GM12878 (cell line): ENCODE measurements at regions not wholly inside any gene's neighbourhood (a gene's known extent, or its start where the extent isn't known, plus 50 kb on each side); places are given as distances from the start of the nearest gene placed in this dataset.

ENCODE experiments used
- ATAC-seq: fragments of 200-7000 bp; cut with Tn5 transposase; 3 replicates; pipeline ENCODE4 v1.9.1; 2020; ENCODE audit warnings: mild to moderate bottlenecking, moderate library complexity
- BruUV-seq: library from RNA; stranded (reverse); fragments of 400-500 nt; replicated peaks from 2 replicates; lab custom pipeline; 2021; lab: Mats Ljungman, UMichigan
- CTCF ChIA-PET: fragments of 300-600 bp; sonication (Branson Sonifier 250); formaldehyde crosslinking; extraction: SDS; loops from one replicate; lab custom pipeline; 2021; ENCODE audit warnings: inconsistent platforms; lab: Yijun Ruan, JAX
- POLR2A ChIA-PET: fragments of 350-600 bp; formaldehyde crosslinking; extraction: SDS; loops from one replicate; lab custom pipeline; 2021; ENCODE audit warnings: inconsistent platforms; lab: Charles Lee
- RAD21 ChIA-PET: fragments of 300-600 bp; sonication (Branson Sonifier 250); formaldehyde crosslinking; loops from one replicate; lab custom pipeline; 2023; ENCODE audit warnings: antibody characterized with exemption; ENCODE audit not compliant: unreplicated experiment; lab: Charles Lee
- SMC1A ChIA-PET: fragments of 300-600 bp; sonication (Branson Sonifier 250); formaldehyde crosslinking; loops from one replicate; lab custom pipeline; 2023; ENCODE audit not compliant: unreplicated experiment, uncharacterized antibody; lab: Charles Lee
- DNase-seq: peaks from one replicate; pipeline ENCODE4 v3.0.0-alpha.2; 2011; ENCODE audit warnings: low read depth, low spot score
- FAIRE-seq: peaks from 3 replicates; lab custom pipeline; 2011; peaks lifted over from hg19 to GRCh38; lab: Jason Lieb, UNC
- H2AFZ ChIP-seq: 2 replicates; pipeline ENCODE4 v1.6.0; 2011; ENCODE audit warnings: low read depth, low read length, control low read depth; ENCODE audit not compliant: control insufficient read depth
- H3K27ac ChIP-seq: 2 replicates; pipeline ENCODE4 v1.5.1; 2011; ENCODE audit warnings: control low read depth; ENCODE audit not compliant: control insufficient read depth, insufficient read depth
- H3K27me3 ChIP-seq, 2 experiments: replicated peaks in 1 of 2; 2 replicates each; pipeline versions ENCODE4 v1.6.0 to v1.6.1; 2011; ENCODE audit warnings: low read length in 1 of 2; ENCODE audit not compliant: control insufficient read depth in 2 of 2, insufficient read depth in 2 of 2
- H3K36me3 ChIP-seq, 2 experiments: 2 replicates each; pipeline ENCODE4 v1.5.1; 2011; ENCODE audit warnings: low read length in 1 of 2; ENCODE audit not compliant: control insufficient read depth in 2 of 2, insufficient read depth in 2 of 2
- H3K4me1 ChIP-seq: 2 replicates; pipeline ENCODE4 v1.6.1; 2011; ENCODE audit warnings: mild to moderate bottlenecking, low read length, moderate library complexity, mixed read lengths; ENCODE audit not compliant: control insufficient read depth, insufficient read depth
- H3K4me2 ChIP-seq: 2 replicates; pipeline ENCODE4 v1.6.0; 2011; ENCODE audit warnings: control low read depth; ENCODE audit not compliant: control insufficient read depth, insufficient read depth
- H3K4me3 ChIP-seq: fragments of 200-600 bp; sonication (generic); 2 replicates; pipeline ENCODE4 v1.5.1; 2016
- H3K79me2 ChIP-seq: 2 replicates; pipeline ENCODE4 v1.6.0; 2011; ENCODE audit warnings: low read length; ENCODE audit not compliant: control insufficient read depth, insufficient read depth
- H3K9ac ChIP-seq: 2 replicates; pipeline ENCODE4 v1.8.0; 2011; ENCODE audit warnings: low read length, control low read depth, mixed read lengths; ENCODE audit not compliant: control insufficient read depth, insufficient read depth
- H3K9me3 ChIP-seq: replicated peaks from 3 replicates; pipeline ENCODE4 v1.5.1; 2011; ENCODE audit warnings: mild to moderate bottlenecking, low read length; ENCODE audit not compliant: control insufficient read depth, insufficient read depth
- H4K20me1 ChIP-seq: 2 replicates; pipeline ENCODE4 v1.6.0; 2011; ENCODE audit not compliant: control insufficient read depth, insufficient read depth
- BCL11A ChIP-seq: IDR thresholded peaks from 2 replicates; pipeline ENCODE4 v1.6.1; 2011; ENCODE audit warnings: low read depth, low read length
- GABPA ChIP-seq: IDR thresholded peaks from 2 replicates; pipeline ENCODE4 v1.6.1; 2014; ENCODE audit warnings: antibody characterized with exemption, low read depth, mild to moderate bottlenecking, inconsistent platforms
- MYC ChIP-seq: IDR thresholded peaks from 2 replicates; pipeline ENCODE4 v1.6.1; 2011; ENCODE audit warnings: mild to moderate bottlenecking, low read length, moderate library complexity, inconsistent platforms; ENCODE audit not compliant: insufficient read depth, insufficient replicate concordance, insufficient read length, severe bottlenecking
- NFIC ChIP-seq: IDR thresholded peaks from 2 replicates; pipeline ENCODE4 v1.6.1; 2012; ENCODE audit warnings: low read depth, mild to moderate bottlenecking, inconsistent platforms, low read length, moderate library complexity
- POU2F2 ChIP-seq: IDR thresholded peaks from 3 replicates; pipeline ENCODE4 v1.6.1; 2011; ENCODE audit warnings: low read depth, mild to moderate bottlenecking, low read length, borderline replicate concordance
- RFX5 ChIP-seq: IDR thresholded peaks from 2 replicates; pipeline ENCODE4 v1.6.1; 2011; ENCODE audit warnings: low read depth, low read length, improper control_type of control experiment
- SKIL ChIP-seq: fragments of 450-650 bp; IDR thresholded peaks from 2 replicates; pipeline ENCODE4 v1.6.1; 2017; ENCODE audit warnings: mild to moderate bottlenecking, low read depth, inconsistent platforms; ENCODE audit not compliant: poor library complexity, severe bottlenecking
- SREBF2 ChIP-seq: IDR thresholded peaks from 2 replicates; pipeline ENCODE4 v1.6.1; 2012; ENCODE audit warnings: mild to moderate bottlenecking, low read length
- ZNF207 ChIP-seq: fragments of 450-650 bp; IDR thresholded peaks from 2 replicates; pipeline ENCODE4 v1.6.1; 2014; ENCODE audit warnings: antibody characterized with exemption, mild to moderate bottlenecking, borderline replicate concordance
- ZNF622 ChIP-seq: fragments of 450-650 bp; IDR thresholded peaks from 2 replicates; pipeline ENCODE4 v1.6.1; 2017; ENCODE audit warnings: mild to moderate bottlenecking, inconsistent platforms
- WGBS: methylation state at CpG from one replicate; pipeline ENCODE4 v1.1.6; 2016; ENCODE audit warnings: low lambda C conversion rate; ENCODE audit not compliant: insufficient replicate concordance, insufficient coverage; ENCODE audit errors: missing lambda C conversion rate; 5-methylcytosine and 5-hydroxymethylcytosine counted together
- in situ Hi-C: fragments of 300-500 bp; cut with MboI; formaldehyde crosslinking; loops from 9 replicates; pipeline ENCODE4 v1.14.3; 2018; ENCODE audit warnings: mixed read lengths
- intact Hi-C: fragments of 100-400 bp; cut with micrococcal nuclease; formaldehyde crosslinking; loops from one replicate; pipeline ENCODE4 v1.14.2; 2022; ENCODE audit not compliant: unreplicated experiment
- TF ChIP-seq, protein P1 (sequence below): fragments of 450-650 bp; IDR thresholded peaks from 2 replicates; pipeline ENCODE4 v1.6.1; 2016; ENCODE audit warnings: mild to moderate bottlenecking

- DNase-seq: no peak
- in situ Hi-C loops: no loop called here
- Histone ChIP-seq H3K9me3 (no peaks in the 10 kb centered on the region; the same call in 1 of the 3 replicates), H4K20me1 (no peaks in the 10 kb centered on the region), H2AFZ (no peak overlapping the region), H3K9ac (no peak overlapping the region), H3K4me3 (no peak overlapping the region), H3K27ac (no peak overlapping the region), H3K4me2 (no peak overlapping the region), H3K27me3 (no peaks in the 10 kb centered on the region; a peak in 2 of 4 replicates), H3K36me3 (no peaks in the 10 kb centered on the region), H3K4me1 (no peaks in the 10 kb centered on the region; the same call in 1 of the 2 replicates), H3K79me2 (no peaks in the 10 kb centered on the region)
- ChIA-PET POLR2A (no interaction called here), RAD21 (no interaction called here), SMC1A (interaction anchor here (1.0 kb wide), 2 partner anchors 26 to 30 kb away, joined by 3 read pairs; no protein-coding TSS in a partner anchor), CTCF (interaction anchor here (0.6 kb wide), 1 partner anchor 11 kb away, joined by 3 read pairs; no protein-coding TSS in a partner anchor)
- no peak for ATAC-seq
- no TSS peak for BruUV-seq
- intact Hi-C loops: no loop called here
- TF ChIP-seq NFIC: no peak
- TF ChIP-seq, protein P1, sequence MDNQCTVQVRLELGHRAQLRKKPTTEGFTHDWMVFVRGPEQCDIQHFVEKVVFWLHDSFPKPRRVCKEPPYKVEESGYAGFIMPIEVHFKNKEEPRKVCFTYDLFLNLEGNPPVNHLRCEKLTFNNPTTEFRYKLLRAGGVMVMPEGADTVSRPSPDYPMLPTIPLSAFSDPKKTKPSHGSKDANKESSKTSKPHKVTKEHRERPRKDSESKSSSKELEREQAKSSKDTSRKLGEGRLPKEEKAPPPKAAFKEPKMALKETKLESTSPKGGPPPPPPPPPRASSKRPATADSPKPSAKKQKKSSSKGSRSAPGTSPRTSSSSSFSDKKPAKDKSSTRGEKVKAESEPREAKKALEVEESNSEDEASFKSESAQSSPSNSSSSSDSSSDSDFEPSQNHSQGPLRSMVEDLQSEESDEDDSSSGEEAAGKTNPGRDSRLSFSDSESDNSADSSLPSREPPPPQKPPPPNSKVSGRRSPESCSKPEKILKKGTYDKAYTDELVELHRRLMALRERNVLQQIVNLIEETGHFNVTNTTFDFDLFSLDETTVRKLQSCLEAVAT: no peak
- FAIRE-seq: no peak
- 29% methylated on average over 7 of the region's 7 CpGs for WGBS
Measured at GRCh38 chr1:87196110-87196827, 132.4 kb upstream of the LMO4 start.

DNA sequence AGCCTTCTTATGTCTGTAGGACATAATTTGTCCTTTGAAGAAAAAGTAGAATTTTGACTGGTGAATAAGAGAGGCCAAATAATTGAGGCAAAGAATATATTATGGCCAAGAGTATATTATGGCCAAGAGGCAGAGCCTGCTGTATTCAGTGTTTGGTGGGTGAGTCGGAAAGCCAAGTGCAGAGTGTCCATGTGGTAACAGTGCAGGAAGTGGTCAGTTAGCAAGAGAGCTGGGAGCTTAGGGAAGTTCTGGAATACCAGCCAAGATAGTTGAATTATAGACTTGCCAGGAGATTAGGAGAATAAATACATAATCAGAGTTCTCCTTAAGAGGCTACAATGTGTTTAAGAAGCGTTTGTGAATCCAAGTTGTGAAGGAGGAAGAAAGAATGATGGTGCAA is 131.5 kb upstream of the LMO4 start:
- SMC1A ChIA-PET: interaction anchor here (1.0 kb wide), 1 partner anchor 29 kb away, joined by 3 read pairs; no protein-coding TSS in a partner anchor
- Histone ChIP-seq H3K79me2 (no peaks in the 10 kb centered on the region), H3K9me3 (no peaks in the 10 kb centered on the region; the same call in 1 of the 3 replicates), H3K4me2 (no peak overlapping the region), H2AFZ (no peak overlapping the region), H3K9ac (no peak overlapping the region), H3K27ac (no peak overlapping the region), H3K4me3 (no peak overlapping the region), H3K36me3 (no peaks in the 10 kb centered on the region), H4K20me1 (no peaks in the 10 kb centered on the region), H3K27me3 (no peaks in the 10 kb centered on the region; a peak in 2 of 4 replicates), H3K4me1 (peaks cover under 1% of the 10 kb centered on the region)
- intact Hi-C loops (no loop called here), in situ Hi-C loops (no loop called here)
- no TSS peak for BruUV-seq
- RAD21 ChIA-PET: no interaction called here
- ATAC-seq (no peak), DNase-seq (no peak), FAIRE-seq (no peak)
- WGBS: 40% methylated on average over 2 of the region's 2 CpGs
- TF ChIP-seq ZNF207 (no peak), POU2F2 (no peak), ZNF622 (no peak), BCL11A (no peak), SKIL (no peak), RFX5 (no peak), MYC (no peak), GABPA (no peak), SREBF2 (no peak)
- POLR2A ChIA-PET: no interaction called here
- CTCF ChIA-PET: no interaction called here
